K562 (cell line): ENCODE measurements at regions not wholly inside any gene's neighbourhood (a gene's known extent, or its start where the extent isn't known, plus 50 kb on each side); places are given as distances from the start of the nearest gene placed in this dataset.

Source experiments
- ATAC-seq: fragments of 200-7000 bp; cut with Tn5 transposase; 3 replicates; pipeline ENCODE4 v1.9.1; 2020; ENCODE audit warnings: moderate library complexity
- BruUV-seq: library from RNA; stranded (reverse); fragments of 400-500 nt; replicated peaks from 2 replicates; lab custom pipeline; 2021; lab: Mats Ljungman, UMichigan
- CTCF ChIA-PET: fragments of 300-600 bp; formaldehyde crosslinking; extraction: SDS; loops from one replicate; lab custom pipeline; 2021; ENCODE audit warnings: low intra/inter-chr PET ratio; lab: Yijun Ruan, JAX
- POLR2A ChIA-PET: fragments of 300-600, 350-650 bp; sonication (Branson Sonifier 250); formaldehyde crosslinking; extraction: SDS; loops from one replicate; lab custom pipeline; 2021; ENCODE audit warnings: antibody characterized with exemption, inconsistent platforms; lab: Yijun Ruan, JAX
- DNase-seq, 4 experiments: peaks; one replicate each; pipeline versions ENCODE4 v3.0.0 to v3.0.0-alpha.2; 2011 to 2018; ENCODE audit warnings: low spot score in 3 of 4, mixed read lengths in 3 of 4; ENCODE audit errors: extremely low read depth in 1 of 4
- FAIRE-seq: peaks from 2 replicates; lab custom pipeline; 2011; peaks lifted over from hg19 to GRCh38; lab: Jason Lieb, UNC
- H2AFZ ChIP-seq: 2 replicates; pipeline ENCODE4 v1.6.0; 2011; ENCODE audit warnings: low read depth, low read length, control low read depth, inconsistent platforms
- H3K27ac ChIP-seq: fragments of 200-600 bp; 3 replicates; pipeline ENCODE4 v1.8.0; 2011; ENCODE audit warnings: low read depth, mild to moderate bottlenecking, control low read depth, inconsistent platforms, low read length, moderate library complexity, mixed read lengths; ENCODE audit errors: extremely low read depth
- H3K27me3 ChIP-seq, 2 experiments: fragments of 300-600 bp in 1 of 2; 2 replicates in 1 of 2; 3 replicates in 1 of 2; pipeline versions ENCODE4 v1.6.0 to v1.8.0; 2011; ENCODE audit warnings: inconsistent platforms in 2 of 2, low read length in 2 of 2, mild to moderate bottlenecking in 1 of 2, mixed read lengths in 1 of 2, moderate library complexity in 1 of 2; ENCODE audit not compliant: control insufficient read depth in 2 of 2, insufficient read depth in 2 of 2
- H3K36me3 ChIP-seq: fragments of 300-600 bp; 3 replicates; pipeline ENCODE4 v1.8.0; 2011; ENCODE audit warnings: mild to moderate bottlenecking, low read length, inconsistent platforms; ENCODE audit not compliant: control insufficient read depth, insufficient read depth
- H3K4me1 ChIP-seq, 2 experiments: fragments of 200-600 bp in 1 of 2; replicated peaks in 1 of 2; 2 replicates in 1 of 2; 3 replicates in 1 of 2; pipeline versions ENCODE4 v1.5.1 to v1.8.0; 2011; ENCODE audit warnings: inconsistent platforms in 2 of 2, low read length in 2 of 2, mild to moderate bottlenecking in 1 of 2, mixed read lengths in 1 of 2, moderate library complexity in 1 of 2; ENCODE audit not compliant: control insufficient read depth in 2 of 2, insufficient read depth in 2 of 2
- H3K4me2 ChIP-seq: 2 replicates; pipeline ENCODE4 v1.6.1; 2011; ENCODE audit warnings: low read length, control low read depth, inconsistent platforms, mixed read lengths; ENCODE audit not compliant: insufficient read depth
- H3K4me3 ChIP-seq: fragments of 200-600 bp; sonication (generic), shearing (Covaris generic); 2 replicates; pipeline ENCODE4 v1.5.1; 2016; ENCODE audit warnings: control low read depth, inconsistent platforms
- H3K79me2 ChIP-seq: fragments of 200-600 bp; 3 replicates; pipeline ENCODE4 v1.8.0; 2011; ENCODE audit warnings: low read length, inconsistent platforms; ENCODE audit not compliant: control insufficient read depth, insufficient read depth
- H3K9ac ChIP-seq, 2 experiments: 2 replicates each; pipeline versions ENCODE4 v1.6.0 to v1.6.1; 2011; ENCODE audit warnings: low read depth in 2 of 2, low read length in 2 of 2, control low read depth in 1 of 2, inconsistent platforms in 1 of 2, mild to moderate bottlenecking in 1 of 2, mixed read lengths in 1 of 2; ENCODE audit not compliant: insufficient read depth in 1 of 2
- H3K9me1 ChIP-seq: one replicate; pipeline ENCODE4 v1.6.0; 2011; ENCODE audit warnings: inconsistent platforms, mild to moderate bottlenecking, low read length, moderate library complexity; ENCODE audit not compliant: control insufficient read depth, insufficient read depth
- H3K9me3 ChIP-seq: replicated peaks from 2 replicates; pipeline ENCODE4 v1.5.1; 2011; ENCODE audit warnings: low read depth, low read length, inconsistent platforms; ENCODE audit not compliant: control insufficient read depth, insufficient read depth
- H4K20me1 ChIP-seq: replicated peaks from 2 replicates; pipeline ENCODE4 v1.6.1; 2011; ENCODE audit warnings: low read length, inconsistent platforms, mixed read lengths; ENCODE audit not compliant: control insufficient read depth, insufficient read depth
- GTF2F1 ChIP-seq: IDR thresholded peaks from 2 replicates; pipeline ENCODE4 v1.6.1; 2011; ENCODE audit warnings: low read depth, low read length, improper control_type of control experiment
- KDM1A ChIP-seq, 2 experiments: fragments of 450-650 bp; IDR thresholded peaks; 2 replicates each; pipeline ENCODE4 v1.6.1; 2016; ENCODE audit warnings: mild to moderate bottlenecking in 2 of 2
- LARP7 ChIP-seq: fragments of 450-650 bp; IDR thresholded peaks from 2 replicates; pipeline ENCODE4 v1.6.1; 2016
- RHOXF2B ChIP-seq: fragments of 250-450 bp; sonication (Bioruptor Pico); conservative IDR thresholded peaks from 2 replicates; pipeline ENCODE4 v1.5.1; 2021
- ZNF140 ChIP-seq: fragments of 250-450 bp; sonication (Bioruptor Pico); IDR thresholded peaks from 2 replicates; pipeline ENCODE4 v1.8.0; 2021; ENCODE audit warnings: moderate library complexity, mild to moderate bottlenecking, inconsistent platforms
- WGBS: fragments of 100-300 bp; shearing (Covaris generic); methylation state at CpG from one replicate; pipeline ENCODE4 v1.1.6; 2016; ENCODE audit warnings: low coverage, mixed read lengths; ENCODE audit not compliant: insufficient coverage; ENCODE audit errors: missing lambda C conversion rate; 5-methylcytosine and 5-hydroxymethylcytosine counted together
- in situ Hi-C: fragments of 300-500 bp; cut with MboI; formaldehyde crosslinking; loops from 4 replicates; pipeline ENCODE4 v1.15.0; 2018; ENCODE audit warnings: inconsistent platforms, mixed read lengths
- intact Hi-C: fragments of 100-400 bp; cut with micrococcal nuclease; formaldehyde crosslinking; loops from 2 replicates; pipeline ENCODE4 v1.14.2; 2022
- TF ChIP-seq, protein P1 (sequence below): fragments of 250-450 bp; sonication (Bioruptor Pico); IDR thresholded peaks from 2 replicates; pipeline ENCODE4 v1.5.0; 2021; ENCODE audit warnings: mild to moderate bottlenecking, borderline replicate concordance

DNA sequence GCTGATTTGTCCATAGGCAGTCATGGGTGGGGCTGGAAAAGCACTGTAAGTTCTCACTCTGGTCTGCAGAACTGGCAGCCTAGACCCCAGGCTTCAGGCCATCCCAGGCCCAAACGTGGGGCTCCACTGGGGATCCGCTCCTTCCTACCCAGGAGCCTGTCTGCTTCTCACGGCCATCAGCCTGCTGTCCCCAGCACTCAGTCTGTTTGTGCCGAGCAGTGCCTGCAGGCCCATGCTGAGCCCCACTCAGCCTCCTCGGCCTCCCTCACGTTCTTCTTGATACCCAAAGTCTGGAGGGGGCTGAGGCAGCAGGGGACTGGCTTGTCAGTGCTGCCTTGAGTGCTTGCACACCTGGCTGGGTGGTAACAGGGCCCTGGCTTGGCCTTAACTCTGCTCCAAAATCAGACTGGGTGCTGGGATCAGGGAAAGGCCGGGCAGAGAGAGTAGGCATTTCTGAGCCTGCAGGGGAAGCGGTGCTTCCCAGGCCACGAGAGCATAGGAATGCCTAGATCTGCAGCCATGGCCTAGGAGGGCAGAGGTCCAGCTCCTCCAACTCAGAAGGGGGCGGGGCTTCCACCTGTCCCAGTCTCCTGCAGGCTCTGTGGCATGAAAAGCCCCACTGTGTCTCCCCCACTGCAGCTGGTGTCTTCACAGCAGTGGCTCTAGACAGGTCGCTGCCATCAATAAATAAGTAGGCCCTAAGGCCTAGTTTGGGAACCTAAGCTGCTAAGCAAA lies 772.4 kb upstream of the FBXO33 start:
- POLR2A ChIA-PET = no interaction called here
- CTCF ChIA-PET = no interaction called here
- intact Hi-C loops = no loop called here
- BruUV-seq = no TSS peak
- TF ChIP-seq KDM1A (IDR thresholded peaks at IDR 0.05) = no peak
- no peak for TF ChIP-seq LARP7
- no peak for TF ChIP-seq ZNF140 (CRISPR knock-in tag)
- TF ChIP-seq RHOXF2B (CRISPR knock-in tag) = no peak
- TF ChIP-seq GTF2F1 = no peak
- TF ChIP-seq, protein P1, sequence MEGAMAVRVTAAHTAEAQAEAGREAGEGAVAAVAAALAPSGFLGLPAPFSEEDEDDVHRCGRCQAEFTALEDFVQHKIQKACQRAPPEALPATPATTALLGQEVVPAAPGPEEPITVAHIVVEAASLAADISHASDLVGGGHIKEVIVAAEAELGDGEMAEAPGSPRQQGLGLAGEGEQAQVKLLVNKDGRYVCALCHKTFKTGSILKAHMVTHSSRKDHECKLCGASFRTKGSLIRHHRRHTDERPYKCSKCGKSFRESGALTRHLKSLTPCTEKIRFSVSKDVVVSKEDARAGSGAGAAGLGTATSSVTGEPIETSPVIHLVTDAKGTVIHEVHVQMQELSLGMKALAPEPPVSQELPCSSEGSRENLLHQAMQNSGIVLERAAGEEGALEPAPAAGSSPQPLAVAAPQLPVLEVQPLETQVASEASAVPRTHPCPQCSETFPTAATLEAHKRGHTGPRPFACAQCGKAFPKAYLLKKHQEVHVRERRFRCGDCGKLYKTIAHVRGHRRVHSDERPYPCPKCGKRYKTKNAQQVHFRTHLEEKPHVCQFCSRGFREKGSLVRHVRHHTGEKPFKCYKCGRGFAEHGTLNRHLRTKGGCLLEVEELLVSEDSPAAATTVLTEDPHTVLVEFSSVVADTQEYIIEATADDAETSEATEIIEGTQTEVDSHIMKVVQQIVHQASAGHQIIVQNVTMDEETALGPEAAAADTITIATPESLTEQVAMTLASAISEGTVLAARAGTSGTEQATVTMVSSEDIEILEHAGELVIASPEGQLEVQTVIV (CRISPR knock-in tag) = no peak
- no peaks in the 10 kb centered on the region for H3K27me3 ChIP-seq
- no peak for ATAC-seq
- no peaks in the 10 kb centered on the region for H3K9me1 ChIP-seq
- H3K4me3 ChIP-seq = no peak overlapping the region
- no peak overlapping the region for H3K9ac ChIP-seq
- H2AFZ ChIP-seq = no peak overlapping the region
- no peaks in the 10 kb centered on the region for H3K9me3 ChIP-seq
- H4K20me1 ChIP-seq = no peaks in the 10 kb centered on the region
- no peak for DNase-seq
- 0% methylated on average over 5 of the region's 11 CpGs for WGBS
- no peaks in the 10 kb centered on the region for H3K4me1 ChIP-seq
- H3K36me3 ChIP-seq = no peaks in the 10 kb centered on the region
- no peak for FAIRE-seq
- in situ Hi-C loops = no loop called here
- no peak overlapping the region for H3K4me2 ChIP-seq
- no peaks in the 10 kb centered on the region for H3K79me2 ChIP-seq
- no peak overlapping the region for H3K27ac ChIP-seq
